ENCODE measurements at regions not wholly inside any gene's neighbourhood (a gene's known extent, or its start where the extent isn't known, plus 50 kb on each side); places are given as distances from the start of the nearest gene placed in this dataset.
"Not testable (repeated sequence)": the region's sequence is repeated elsewhere in the genome, so short reads cannot be mapped to it uniquely, and the experiment has no call there.

DNA sequence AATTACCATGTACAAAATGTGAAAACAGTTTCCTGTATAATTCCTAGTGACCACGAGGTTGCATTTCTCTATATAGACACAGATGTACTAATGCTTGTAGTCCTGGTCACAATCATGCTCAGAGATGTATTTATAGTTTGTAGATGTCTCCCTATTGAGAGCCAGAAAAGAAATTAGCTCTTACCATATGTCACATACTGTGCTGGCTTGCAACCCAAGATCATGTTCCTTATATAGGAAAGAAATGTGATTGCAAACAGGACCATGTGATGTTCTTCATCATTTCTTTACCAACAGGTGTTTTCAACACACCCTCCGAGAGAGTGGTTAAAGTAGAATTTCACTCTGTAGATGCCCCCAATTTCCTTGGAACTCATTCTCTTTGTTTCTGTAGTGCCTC is 369.4 kb downstream of the CBLN4 start:
- CTCF ChIA-PET (ENCODE audit: partially characterized antibody): no interaction called here
- H3K4me3 Mint-ChIP-seq: no peak overlapping the region
- Histone ChIP-seq H3K36me3 (ENCODE audit: insufficient read depth, low read length) (no peaks in the 10 kb centered on the region), H3K9me3 (ENCODE audit: control insufficient read depth in 1 of 2, low read length in 2 of 2) (no peaks in the 10 kb centered on the region), H3K27ac (ENCODE audit: low read depth, low read length) (no peak overlapping the region), H3K4me1 (ENCODE audit: insufficient read depth, low read length) (no peaks in the 10 kb centered on the region), H3K27me3 (ENCODE audit: insufficient read depth, low read length) (no peaks in the 10 kb centered on the region), H3K4me3 (ENCODE audit: low read length in 2 of 2) (no peak overlapping the region)
- DNase-seq: no peak
- no peaks in the 10 kb centered on the region for H3K36me3 Mint-ChIP-seq
- intact Hi-C loops (cut with micrococcal nuclease): no loop called here
- POLR2A ChIA-PET (ENCODE audit: partially characterized antibody): no interaction called here
- H3K27ac Mint-ChIP-seq: no peak overlapping the region
- peaks cover 0 to 4% (median 2%) of the 10 kb centered on the region in 8 donors for H3K9me3 Mint-ChIP-seq
- no peaks in the 10 kb centered on the region for H3K4me1 Mint-ChIP-seq
- no peaks in the 10 kb centered on the region for H3K27me3 Mint-ChIP-seq

DNA sequence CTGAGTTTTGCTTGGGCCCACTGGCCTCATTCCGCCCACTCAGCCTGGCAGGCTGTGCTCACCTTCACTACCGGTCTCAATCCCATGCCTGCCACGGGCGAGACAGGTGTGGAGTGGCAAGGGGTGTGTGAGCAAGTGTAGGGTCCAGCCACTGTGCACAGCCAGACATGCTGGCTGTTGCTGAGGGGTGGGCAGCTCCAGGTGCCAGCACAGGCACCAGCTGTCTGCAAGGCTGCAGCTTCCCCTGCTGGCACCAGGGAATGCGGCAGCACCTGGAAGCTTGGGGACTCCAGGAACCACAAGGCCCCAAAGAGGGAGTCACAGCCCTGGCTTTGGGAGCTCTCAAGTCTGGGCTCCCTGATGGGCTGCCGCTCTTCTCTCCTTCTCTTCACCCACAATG is 372.7 kb downstream of the CBLN4 start:
- CTCF ChIA-PET (ENCODE audit: partially characterized antibody): no interaction called here
- no peak overlapping the region for H3K4me3 Mint-ChIP-seq
- H3K36me3 Mint-ChIP-seq: no peaks in the 10 kb centered on the region
- POLR2A ChIA-PET (ENCODE audit: partially characterized antibody): no interaction called here
- Histone ChIP-seq H3K36me3 (ENCODE audit: insufficient read depth, low read length) (no peaks in the 10 kb centered on the region), H3K9me3 (ENCODE audit: control insufficient read depth in 1 of 2, low read length in 2 of 2) (no peaks in the 10 kb centered on the region), H3K27me3 (ENCODE audit: insufficient read depth, low read length) (no peaks in the 10 kb centered on the region), H3K4me1 (ENCODE audit: insufficient read depth, low read length) (no peaks in the 10 kb centered on the region), H3K4me3 (ENCODE audit: low read length in 2 of 2) (no peak overlapping the region), H3K27ac (ENCODE audit: low read depth, low read length) (no peak overlapping the region)
- H3K9me3 Mint-ChIP-seq: peaks cover 0 to 4% (median 2%) of the 10 kb centered on the region in 8 donors
- intact Hi-C loops (cut with micrococcal nuclease): no loop called here
- no peaks in the 10 kb centered on the region for H3K27me3 Mint-ChIP-seq
- no peaks in the 10 kb centered on the region for H3K4me1 Mint-ChIP-seq
- no peak overlapping the region for H3K27ac Mint-ChIP-seq
- no peak for DNase-seq

DNA sequence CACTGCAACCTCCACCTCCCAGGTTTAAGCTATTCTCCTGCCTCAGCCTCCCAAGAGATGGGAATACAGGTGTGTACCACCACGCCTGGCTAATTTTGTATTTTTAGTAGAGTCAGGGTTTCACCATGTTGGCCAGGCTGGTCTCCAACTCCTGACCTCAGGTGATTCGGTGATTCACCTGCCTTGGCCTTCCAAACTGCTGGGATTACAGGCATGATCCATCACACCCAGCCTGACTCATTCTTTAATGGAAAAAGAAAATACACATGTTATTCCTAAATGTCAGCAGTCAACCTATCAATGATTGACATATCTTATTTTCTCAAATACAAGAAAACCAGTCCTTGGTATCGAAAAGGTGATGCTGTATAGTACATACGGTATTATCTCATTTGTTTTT is 376.2 kb downstream of the CBLN4 start:
- H3K27ac ChIP-seq (ENCODE audit: low read depth, low read length); H3K27me3 ChIP-seq (ENCODE audit: insufficient read depth, low read length); H3K4me1 Mint-ChIP-seq; H3K36me3 Mint-ChIP-seq; H3K27me3 Mint-ChIP-seq; H3K4me3 ChIP-seq (ENCODE audit: low read length in 2 of 2); intact Hi-C loops (cut with micrococcal nuclease); H3K36me3 ChIP-seq (ENCODE audit: insufficient read depth, low read length); POLR2A ChIA-PET (ENCODE audit: partially characterized antibody); H3K27ac Mint-ChIP-seq; H3K4me3 Mint-ChIP-seq; H3K9me3 ChIP-seq (ENCODE audit: control insufficient read depth in 1 of 2, low read length in 2 of 2); DNase-seq; H3K4me1 ChIP-seq (ENCODE audit: insufficient read depth, low read length); CTCF ChIA-PET (ENCODE audit: partially characterized antibody); H3K9me3 Mint-ChIP-seq: not testable (repeated sequence)

DNA sequence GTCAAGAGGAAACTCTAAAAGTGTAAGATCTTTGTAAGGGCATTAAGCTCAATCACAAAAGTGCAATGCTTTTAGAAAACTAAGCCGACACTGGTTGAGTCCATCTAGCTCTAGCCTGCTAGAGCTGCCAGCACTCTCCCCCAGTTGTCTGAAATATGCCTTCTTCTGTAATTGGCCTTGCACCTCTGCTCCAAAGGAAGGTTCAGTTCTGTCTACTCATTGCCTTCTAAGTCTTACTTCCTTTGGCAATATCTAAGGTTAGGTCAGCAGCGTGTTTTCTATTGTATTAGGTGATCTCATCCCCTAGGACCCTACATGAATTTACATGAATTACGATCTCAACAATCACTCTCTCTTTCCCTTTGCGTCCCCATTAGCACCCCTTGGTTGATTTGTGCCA is 378.6 kb downstream of the CBLN4 start:
- Mint-ChIP-seq H3K9me3 (peaks cover 0 to 7% (median 2%) of the 10 kb centered on the region in 8 donors), H3K4me3 (no peak overlapping the region), H3K36me3 (no peaks in the 10 kb centered on the region), H3K4me1 (no peaks in the 10 kb centered on the region), H3K27ac (no peak overlapping the region), H3K27me3 (peaks cover 0 to 1% of the 10 kb centered on the region in 2 donors)
- no peaks in the 10 kb centered on the region for H3K27me3 ChIP-seq (ENCODE audit: insufficient read depth, low read length)
- CTCF ChIA-PET (ENCODE audit: partially characterized antibody): interaction anchor here (0.5 kb wide), 1 partner anchor 229 kb away, joined by 3 read pairs; no protein-coding TSS in a partner anchor
- no peaks in the 10 kb centered on the region for H3K36me3 ChIP-seq (ENCODE audit: insufficient read depth, low read length)
- H3K9me3 ChIP-seq (ENCODE audit: control insufficient read depth in 1 of 2, low read length in 2 of 2): no peaks in the 10 kb centered on the region
- no peak for DNase-seq
- H3K27ac ChIP-seq (ENCODE audit: low read depth, low read length): no peak overlapping the region
- no peaks in the 10 kb centered on the region for H3K4me1 ChIP-seq (ENCODE audit: insufficient read depth, low read length)
- intact Hi-C loops (cut with micrococcal nuclease): no loop called here
- POLR2A ChIA-PET (ENCODE audit: partially characterized antibody): no interaction called here
- H3K4me3 ChIP-seq (ENCODE audit: low read length in 2 of 2): no peak overlapping the region

DNA sequence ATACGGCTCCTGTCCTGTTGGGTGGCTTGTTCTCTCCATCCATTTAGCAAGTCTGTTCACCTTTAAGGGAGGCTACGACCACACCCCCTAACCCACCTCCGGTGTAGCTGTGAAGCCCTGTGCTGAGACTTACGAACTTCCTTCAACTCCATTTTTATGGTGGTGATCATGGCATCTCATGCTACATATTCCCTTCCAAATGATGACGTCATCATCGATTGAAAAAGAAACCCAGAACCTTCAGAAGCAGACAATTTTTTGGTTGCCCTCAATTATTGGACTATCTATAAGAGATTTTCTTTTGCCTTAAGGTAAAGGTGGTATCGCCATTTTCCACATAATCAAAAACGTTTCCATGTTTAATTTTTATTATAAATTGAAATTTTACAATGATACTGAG is 389.0 kb downstream of the CBLN4 start:
- Mint-ChIP-seq H3K4me3 (no peak overlapping the region), H3K9me3 (peaks cover 0 to 15% (median 5%) of the 10 kb centered on the region in 8 donors), H3K27ac (no peak overlapping the region), H3K36me3 (no peaks in the 10 kb centered on the region), H3K27me3 (no peaks in the 10 kb centered on the region), H3K4me1 (no peaks in the 10 kb centered on the region)
- Histone ChIP-seq H3K36me3 (ENCODE audit: insufficient read depth, low read length) (no peaks in the 10 kb centered on the region), H3K27ac (ENCODE audit: low read depth, low read length) (no peak overlapping the region), H3K9me3 (ENCODE audit: control insufficient read depth in 1 of 2, low read length in 2 of 2) (peaks cover 0 to 4% of the 10 kb centered on the region in 2 donors), H3K4me1 (ENCODE audit: insufficient read depth, low read length) (no peaks in the 10 kb centered on the region), H3K4me3 (ENCODE audit: low read length in 2 of 2) (no peak overlapping the region), H3K27me3 (ENCODE audit: insufficient read depth, low read length) (no peaks in the 10 kb centered on the region)
- DNase-seq: no peak
- intact Hi-C loops (cut with micrococcal nuclease): no loop called here
- POLR2A ChIA-PET (ENCODE audit: partially characterized antibody): no interaction called here
- CTCF ChIA-PET (ENCODE audit: partially characterized antibody): no interaction called here

DNA sequence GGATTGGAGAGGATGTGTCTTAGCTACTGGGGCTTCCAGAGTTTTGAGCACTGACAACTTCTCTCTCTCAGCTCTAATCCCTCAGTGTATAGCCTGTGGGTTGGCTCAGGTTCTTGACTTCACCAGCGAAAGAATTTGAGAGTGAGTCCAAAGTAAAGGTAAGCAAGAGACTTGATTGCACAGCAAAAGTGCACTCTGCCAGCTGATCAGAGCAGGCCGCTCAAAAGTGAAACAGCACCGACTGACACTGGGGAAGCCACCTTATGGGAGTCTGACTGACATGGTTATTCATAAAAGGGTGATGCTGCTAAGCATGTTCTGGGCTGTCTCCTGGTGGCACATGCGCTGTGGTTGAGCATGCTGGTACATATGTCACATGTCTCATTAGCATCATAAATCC is 389.5 kb downstream of the CBLN4 start:
- intact Hi-C loops (cut with micrococcal nuclease): no loop called here
- ChIA-PET POLR2A (ENCODE audit: partially characterized antibody) (no interaction called here), CTCF (ENCODE audit: partially characterized antibody) (no interaction called here)
- no peaks in the 10 kb centered on the region for H3K36me3 Mint-ChIP-seq
- DNase-seq: no peak
- H3K9me3 ChIP-seq (ENCODE audit: control insufficient read depth in 1 of 2, low read length in 2 of 2): peaks cover 0 to 4% of the 10 kb centered on the region in 2 donors
- no peaks in the 10 kb centered on the region for H3K27me3 ChIP-seq (ENCODE audit: insufficient read depth, low read length)
- H3K36me3 ChIP-seq (ENCODE audit: insufficient read depth, low read length): no peaks in the 10 kb centered on the region
- no peak overlapping the region for H3K27ac Mint-ChIP-seq
- no peak overlapping the region for H3K27ac ChIP-seq (ENCODE audit: low read depth, low read length)
- no peak overlapping the region for H3K4me3 Mint-ChIP-seq
- H3K27me3 Mint-ChIP-seq: no peaks in the 10 kb centered on the region
- H3K9me3 Mint-ChIP-seq: peaks cover 0 to 15% (median 4%) of the 10 kb centered on the region in 8 donors
- H3K4me1 ChIP-seq (ENCODE audit: insufficient read depth, low read length): no peaks in the 10 kb centered on the region
- no peaks in the 10 kb centered on the region for H3K4me1 Mint-ChIP-seq
- no peak overlapping the region for H3K4me3 ChIP-seq (ENCODE audit: low read length in 2 of 2)

DNA sequence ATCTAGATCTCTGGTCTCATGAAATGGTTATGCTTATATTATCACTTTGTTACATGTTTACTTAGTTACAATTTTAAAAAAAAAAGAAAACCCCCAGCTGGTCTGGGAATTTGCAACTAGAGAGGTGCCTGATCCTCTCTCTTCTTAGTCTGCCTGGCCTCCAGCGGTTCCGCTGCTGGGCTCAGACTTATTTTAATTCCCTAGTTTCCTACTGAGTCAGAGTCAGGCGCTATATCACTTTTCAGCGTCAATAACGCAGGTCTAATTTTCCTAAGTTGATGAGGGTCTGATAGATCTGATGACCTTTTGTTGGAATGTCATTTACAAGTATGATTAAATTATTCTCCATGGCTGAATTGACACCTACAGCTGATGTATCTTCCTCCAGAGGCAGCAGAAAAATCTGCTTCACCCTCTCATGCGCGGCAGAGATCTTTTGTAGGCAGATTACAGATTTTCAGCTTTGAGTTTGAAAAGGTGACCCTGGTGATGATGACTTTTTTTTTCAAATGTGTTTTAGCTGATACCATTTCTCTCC is 391.0 kb downstream of the CBLN4 start:
- Histone ChIP-seq H3K9me3 (ENCODE audit: control insufficient read depth in 1 of 2, low read length in 2 of 2) (peaks cover 0 to 4% of the 10 kb centered on the region in 2 donors), H3K27me3 (ENCODE audit: insufficient read depth, low read length) (no peaks in the 10 kb centered on the region), H3K4me1 (ENCODE audit: insufficient read depth, low read length) (no peaks in the 10 kb centered on the region), H3K27ac (ENCODE audit: low read depth, low read length) (no peak overlapping the region), H3K36me3 (ENCODE audit: insufficient read depth, low read length) (no peaks in the 10 kb centered on the region), H3K4me3 (ENCODE audit: low read length in 2 of 2) (no peak overlapping the region)
- Mint-ChIP-seq H3K36me3 (no peaks in the 10 kb centered on the region), H3K4me1 (no peaks in the 10 kb centered on the region), H3K9me3 (peaks cover 0 to 11% (median 4%) of the 10 kb centered on the region in 8 donors), H3K27ac (no peak overlapping the region), H3K27me3 (no peaks in the 10 kb centered on the region), H3K4me3 (no peak overlapping the region)
- no peak for DNase-seq
- POLR2A ChIA-PET (ENCODE audit: partially characterized antibody): no interaction called here
- intact Hi-C loops (cut with micrococcal nuclease): no loop called here
- CTCF ChIA-PET (ENCODE audit: partially characterized antibody): no interaction called here

DNA sequence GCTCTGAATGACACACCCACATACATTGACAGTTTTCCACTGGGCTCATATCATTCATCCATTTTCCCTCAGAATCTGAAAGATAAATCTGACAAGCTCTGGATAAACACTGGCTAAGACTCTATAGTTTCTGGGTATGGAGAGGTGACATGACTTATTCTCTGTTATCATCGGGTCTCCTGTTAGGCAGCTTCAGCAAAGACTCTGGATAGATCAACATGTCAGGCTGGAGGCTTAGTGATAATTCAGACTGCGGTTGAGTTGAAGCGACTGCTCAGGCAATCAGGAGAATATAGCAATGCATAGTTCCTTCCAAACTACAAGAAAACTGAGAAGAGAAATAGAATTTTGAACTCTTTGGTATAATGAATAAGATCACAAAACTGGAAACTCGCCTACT is 394.6 kb downstream of the CBLN4 start:
- Histone ChIP-seq H3K36me3 (ENCODE audit: insufficient read depth, low read length) (no peaks in the 10 kb centered on the region), H3K4me1 (ENCODE audit: insufficient read depth, low read length) (no peaks in the 10 kb centered on the region), H3K27me3 (ENCODE audit: insufficient read depth, low read length) (no peaks in the 10 kb centered on the region), H3K9me3 (ENCODE audit: control insufficient read depth in 1 of 2, low read length in 2 of 2) (peaks cover 0 to 2% of the 10 kb centered on the region in 2 donors), H3K4me3 (ENCODE audit: low read length in 2 of 2) (no peak overlapping the region), H3K27ac (ENCODE audit: low read depth, low read length) (no peak overlapping the region)
- H3K27ac Mint-ChIP-seq: no peak overlapping the region
- intact Hi-C loops (cut with micrococcal nuclease): no loop called here
- no peaks in the 10 kb centered on the region for H3K27me3 Mint-ChIP-seq
- DNase-seq: no peak
- no peaks in the 10 kb centered on the region for H3K4me1 Mint-ChIP-seq
- CTCF ChIA-PET (ENCODE audit: partially characterized antibody): no interaction called here
- POLR2A ChIA-PET (ENCODE audit: partially characterized antibody): no interaction called here
- H3K9me3 Mint-ChIP-seq: peaks cover 0 to 12% (median 3%) of the 10 kb centered on the region in 8 donors
- no peaks in the 10 kb centered on the region for H3K36me3 Mint-ChIP-seq
- H3K4me3 Mint-ChIP-seq: no peak overlapping the region
